ENCODE measurements at regions not wholly inside any gene's neighbourhood (a gene's known extent, or its start where the extent isn't known, plus 50 kb on each side); places are given as distances from the start of the nearest gene placed in this dataset.
A peak's percentile ranks its signal among the peaks of the same experiment; 100 is the strongest.

DNA sequence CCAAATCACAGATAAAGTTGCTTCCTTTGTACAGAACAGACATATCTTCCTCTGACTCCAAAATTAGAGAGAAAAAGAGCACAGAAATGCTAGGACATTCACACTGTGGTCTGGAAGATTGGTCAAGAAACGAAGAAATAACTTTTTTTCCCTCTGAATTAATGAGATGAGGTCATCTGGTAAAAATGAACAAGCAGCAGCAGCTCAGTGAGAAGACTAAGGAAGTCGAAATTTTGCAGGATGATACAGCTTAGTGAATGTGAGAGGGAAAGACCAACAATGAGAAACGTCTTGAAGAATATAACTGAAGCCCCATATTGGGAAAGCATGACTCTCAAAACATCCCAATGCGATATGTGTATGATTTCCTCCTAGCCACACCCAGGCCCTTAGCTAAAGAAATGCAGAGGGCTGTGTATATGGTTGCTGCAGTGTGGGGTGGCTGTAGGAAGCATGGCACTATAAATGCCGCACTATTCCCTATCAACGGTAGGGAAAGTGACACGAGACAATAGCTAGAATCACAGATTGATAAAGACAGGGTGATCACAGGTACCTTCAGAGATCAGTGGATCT lies 208.6 kb downstream of the VEGFC start:
- TF ChIP-seq, protein P1, sequence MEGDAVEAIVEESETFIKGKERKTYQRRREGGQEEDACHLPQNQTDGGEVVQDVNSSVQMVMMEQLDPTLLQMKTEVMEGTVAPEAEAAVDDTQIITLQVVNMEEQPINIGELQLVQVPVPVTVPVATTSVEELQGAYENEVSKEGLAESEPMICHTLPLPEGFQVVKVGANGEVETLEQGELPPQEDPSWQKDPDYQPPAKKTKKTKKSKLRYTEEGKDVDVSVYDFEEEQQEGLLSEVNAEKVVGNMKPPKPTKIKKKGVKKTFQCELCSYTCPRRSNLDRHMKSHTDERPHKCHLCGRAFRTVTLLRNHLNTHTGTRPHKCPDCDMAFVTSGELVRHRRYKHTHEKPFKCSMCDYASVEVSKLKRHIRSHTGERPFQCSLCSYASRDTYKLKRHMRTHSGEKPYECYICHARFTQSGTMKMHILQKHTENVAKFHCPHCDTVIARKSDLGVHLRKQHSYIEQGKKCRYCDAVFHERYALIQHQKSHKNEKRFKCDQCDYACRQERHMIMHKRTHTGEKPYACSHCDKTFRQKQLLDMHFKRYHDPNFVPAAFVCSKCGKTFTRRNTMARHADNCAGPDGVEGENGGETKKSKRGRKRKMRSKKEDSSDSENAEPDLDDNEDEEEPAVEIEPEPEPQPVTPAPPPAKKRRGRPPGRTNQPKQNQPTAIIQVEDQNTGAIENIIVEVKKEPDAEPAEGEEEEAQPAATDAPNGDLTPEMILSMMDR (IDR thresholded peaks at IDR 0.05; ENCODE audit: low read depth, low read length): no peak
- DNase-seq (ENCODE audit: low read depth in 2 of 2): peak in 1 of 2 donors; percentile 62
- H3K4me3 ChIP-seq (replicated peaks in 1 of 2; ENCODE audit: low read depth in 2 of 2, low read length in 2 of 2): no peak overlapping the region

DNA sequence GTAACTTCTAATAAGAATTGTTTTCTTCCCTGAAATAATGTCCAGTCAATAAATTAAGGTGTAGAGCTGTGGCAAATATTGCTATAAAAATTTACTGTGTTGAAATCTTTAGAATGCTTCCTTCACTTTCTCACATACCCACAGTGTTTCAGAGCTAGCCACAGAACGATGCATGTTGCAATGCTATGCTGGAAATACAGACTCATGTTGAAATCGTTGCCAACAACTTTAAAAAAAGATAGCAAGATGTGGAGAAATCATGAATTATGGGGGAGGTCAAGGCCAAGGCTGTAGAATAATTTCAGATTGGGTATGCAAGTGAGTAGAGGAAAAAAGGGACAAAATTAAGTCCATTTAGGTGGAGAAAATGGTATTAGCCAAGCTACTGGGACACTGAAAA lies 204.8 kb downstream of the VEGFC start:
- peak; percentile 91 to 92 for DNase-seq (ENCODE audit: low read depth in 2 of 2)
- TF ChIP-seq, protein P1 (IDR thresholded peaks at IDR 0.05; ENCODE audit: low read depth, low read length): no peak
- H3K4me3 ChIP-seq (replicated peaks in 1 of 2; ENCODE audit: low read depth in 2 of 2, low read length in 2 of 2): no peak overlapping the region

DNA sequence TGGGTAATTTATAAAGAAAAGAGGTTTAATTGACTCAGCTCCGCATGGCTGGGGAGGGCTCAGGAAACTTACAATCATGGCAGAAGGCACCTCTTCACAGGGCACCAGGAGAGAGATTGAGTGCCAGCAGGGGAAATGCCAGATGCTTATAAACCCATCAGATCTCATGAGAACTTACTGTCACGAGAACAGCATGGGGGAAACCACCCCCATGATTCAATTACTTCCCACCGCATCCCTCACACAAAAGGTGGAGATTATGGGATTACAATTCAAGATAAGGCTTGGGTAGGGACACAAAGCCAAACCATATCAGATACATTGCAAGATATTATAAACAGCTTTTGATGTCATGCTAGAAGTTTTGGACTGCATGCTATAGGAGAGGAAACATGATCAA lies 204.3 kb downstream of the VEGFC start:
- no peak for DNase-seq (ENCODE audit: low read depth in 2 of 2)
- H3K4me3 ChIP-seq (replicated peaks in 1 of 2; ENCODE audit: low read depth in 2 of 2, low read length in 2 of 2): no peak overlapping the region
- TF ChIP-seq, protein P1 (IDR thresholded peaks at IDR 0.05; ENCODE audit: low read depth, low read length): no peak

DNA sequence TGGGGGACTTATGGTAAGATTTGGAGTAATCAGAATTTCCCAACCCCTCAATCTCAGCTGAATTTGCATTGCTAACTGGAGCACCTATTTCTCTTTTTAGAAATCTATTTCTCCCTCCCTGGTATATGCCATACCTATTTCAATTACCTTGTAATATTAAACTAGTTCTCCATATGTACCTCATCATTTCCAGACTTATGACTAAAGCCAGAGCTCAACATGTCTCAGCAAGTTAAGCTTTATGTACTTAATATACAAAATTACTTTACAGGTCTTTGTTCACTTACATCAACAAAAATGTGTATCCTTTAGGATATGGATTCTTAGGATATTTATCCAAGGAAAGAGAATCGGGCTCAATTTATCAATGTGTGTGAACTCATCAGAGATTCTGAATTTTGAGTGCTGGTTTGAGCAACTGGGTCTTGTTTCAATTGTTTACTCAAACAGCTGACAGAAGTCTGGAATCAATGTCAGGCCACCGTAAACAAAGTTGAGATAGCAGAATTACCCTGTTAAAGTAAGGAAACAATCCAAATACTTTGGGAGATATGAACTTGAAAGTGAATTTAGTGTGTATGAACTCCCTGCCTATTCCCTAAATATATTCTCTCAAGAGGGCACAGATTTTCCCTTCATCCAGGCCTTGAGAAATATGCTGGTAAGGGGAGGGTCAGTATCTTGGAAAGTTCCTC lies 199.6 kb downstream of the VEGFC start:
- no peak for DNase-seq (ENCODE audit: low read depth in 2 of 2)
- H3K4me3 ChIP-seq (replicated peaks in 1 of 2; ENCODE audit: low read depth in 2 of 2, low read length in 2 of 2): no peak overlapping the region
- TF ChIP-seq, protein P1 (IDR thresholded peaks at IDR 0.05; ENCODE audit: low read depth, low read length): no peak

DNA sequence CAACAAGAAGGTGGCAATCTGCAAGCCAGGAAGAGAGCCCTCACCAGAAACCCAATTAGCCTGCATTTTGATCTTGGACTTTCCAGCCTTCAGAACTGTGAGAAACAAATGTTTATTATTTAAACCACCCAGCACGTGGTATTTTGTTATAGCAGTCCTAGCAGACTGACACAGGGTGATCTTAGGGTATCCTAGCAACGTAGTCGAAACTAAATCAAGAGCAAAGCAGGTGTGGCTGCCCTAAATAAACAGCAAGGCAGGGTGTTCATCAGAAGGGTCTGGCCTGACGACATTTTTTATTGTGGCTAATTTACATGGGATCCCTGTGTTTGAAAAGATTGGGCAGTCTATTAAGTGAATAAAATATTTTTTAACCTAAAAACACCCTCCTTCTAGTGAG lies 198.8 kb downstream of the VEGFC start:
- TF ChIP-seq, protein P1 (IDR thresholded peaks at IDR 0.05; ENCODE audit: low read depth, low read length): no peak
- no peak overlapping the region for H3K4me3 ChIP-seq (replicated peaks in 1 of 2; ENCODE audit: low read depth in 2 of 2, low read length in 2 of 2)
- DNase-seq (ENCODE audit: low read depth in 2 of 2): no peak

DNA sequence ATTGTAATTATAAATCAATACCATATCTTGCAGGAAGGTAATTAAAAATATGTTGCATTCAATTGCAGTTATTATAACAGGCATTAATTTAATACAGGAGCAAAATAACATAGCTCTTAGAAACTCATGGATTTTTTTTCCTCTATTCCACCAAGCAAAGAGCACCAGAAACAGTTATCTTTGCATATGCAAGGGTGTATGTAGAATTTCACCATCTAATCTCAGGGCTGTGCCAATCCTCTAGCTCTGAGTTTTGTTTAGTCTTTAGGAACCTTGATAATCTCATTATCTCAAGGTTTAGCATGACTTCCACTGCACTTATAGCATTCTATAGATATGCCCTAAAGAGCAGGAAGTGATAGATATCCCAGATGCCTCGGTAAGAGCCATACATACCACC lies 197.5 kb downstream of the VEGFC start:
- TF ChIP-seq, protein P1 (IDR thresholded peaks at IDR 0.05; ENCODE audit: low read depth, low read length): no peak
- no peak overlapping the region for H3K4me3 ChIP-seq (replicated peaks in 1 of 2; ENCODE audit: low read depth in 2 of 2, low read length in 2 of 2)
- no peak for DNase-seq (ENCODE audit: low read depth in 2 of 2)
